Heart right ventricle (tissue), 16 donors: ENCODE measurements at regions not wholly inside any gene's neighbourhood (a gene's known extent, or its start where the extent isn't known, plus 50 kb on each side); places are given as distances from the start of the nearest gene placed in this dataset.

ENCODE experiments used
- ATAC-seq, 8 donors: fragments of 200-7000 bp; cut with Tn5 transposase; one replicate each; pipeline ENCODE4 v1.9.1; 2020; ENCODE audit warnings: mild to moderate bottlenecking in 8 of 8, moderate library complexity in 8 of 8, moderate number of reproducible peaks in 1 of 8
- DNase-seq, 2 donors: peaks; one replicate each; pipeline ENCODE4 v3.0.0-alpha.2; 2020
- H3K27ac ChIP-seq, 10 donors: fragments of 200-600 bp; sonication (generic) in 2 of 10; one replicate each; pipeline versions ENCODE4 v1.5.0 to v1.8.0; 2020 to 2022; ENCODE audit warnings: mild to moderate bottlenecking in 3 of 10
- H3K27me3 ChIP-seq, 7 donors: fragments of 200-600 bp; one replicate each; pipeline ENCODE4 v1.8.0; 2021 to 2022; ENCODE audit warnings: mild to moderate bottlenecking in 2 of 7
- H3K36me3 ChIP-seq, 9 donors: fragments of 200-600 bp; sonication (generic) in 1 of 9; one replicate each; pipeline versions ENCODE4 v1.5.0 to v1.8.0; 2020 to 2022; ENCODE audit warnings: mild to moderate bottlenecking in 2 of 9
- H3K4me1 ChIP-seq, 9 donors: fragments of 200-600 bp; sonication (generic) in 1 of 9; one replicate each; pipeline versions ENCODE4 v1.5.0 to v1.8.0; 2020 to 2022; ENCODE audit warnings: mild to moderate bottlenecking in 4 of 9
- H3K4me3 ChIP-seq, 10 donors: fragments of 200-600 bp; sonication (generic) in 2 of 10; one replicate each; pipeline versions ENCODE4 v1.5.0 to v1.8.0; 2020 to 2022; ENCODE audit warnings: mild to moderate bottlenecking in 7 of 10, moderate library complexity in 2 of 10
- H3K9me3 ChIP-seq, 11 donors: fragments of 200-600 bp in 10 of 11; sonication (generic) in 2 of 11; one replicate each; pipeline versions ENCODE4 v1.5.0 to v1.8.0; 2013 to 2022; ENCODE audit warnings: mild to moderate bottlenecking in 2 of 11, control low read depth in 1 of 11, moderate library complexity in 1 of 11
- WGBS, 2 donors: extraction: QIAGEN DNeasy Blood & Tissue Kit; methylation state at CpG; one replicate each; pipeline ENCODE4 v1.1.7; 2013; ENCODE audit warnings: inconsistent platforms in 1 of 2; 5-methylcytosine and 5-hydroxymethylcytosine counted together
- intact Hi-C, 10 donors: fragments of 100-400 bp; cut with DNase I; formaldehyde crosslinking; loops; one replicate each; pipeline versions ENCODE4 v1.11.1 to v1.14.2; 2022
- TF ChIP-seq, protein P1 (sequence below), 9 donors: fragments of 200-600 bp; sonication (generic) in 2 of 9; IDR thresholded peaks; one replicate each; pipeline versions ENCODE4 v1.5.0 to v1.8.0; 2021 to 2022; ENCODE audit warnings: antibody characterized with exemption in 9 of 9, mild to moderate bottlenecking in 5 of 9, moderate library complexity in 1 of 9
- donor health status: Arrhythmogenic right ventricular cardiomyopathy.
- donor health status: ischemic (EF 13 %, LVEDD 7.1; RV severe dilation, severe dysfunction).
- donor health status: healthy with polysubstance abuse.
- donor health status: DM: no; HTN: yes; CAD: no.
- donor health status: DM: no; HTN: no; CAD: no.
- donor health status: ischemic (EF 25% LVEDD 6.9; RV normal size, moderate dysfunction).
- donor health status: ischemic (EF 25% LVEDD 5.7; RV mildly dilated, moderate dysfunction).
- donor health status: healthy.
- donor health status: DM: yes; HTN: yes; CAD: no.
- donor health status: Ischemic cardiomyopathy.
- donor health status: ischemic (EF 35%, LVEDD 5.7; RV mildly dilated, moderate dysfunction).
- donor health status: nonischemic (EF 11% LVEDD 7.7; RV severe dilation, severe dysfunction).
- donor health status: DM: yes; HTN: yes; CAD: no.
- donor health status: PGD.
- donor health status: ischemic (EF 29% LVEDD 5.4; RV normal size, mild dysfunction).
- donor health status: nonischemic (EF 23%, LVEDD 6.1; RV moderate dilation, normal function).

GRCh38 chr2:192265751-192266150, 71.0 kb upstream of the TMEFF2 start:
- TF ChIP-seq, protein P1, sequence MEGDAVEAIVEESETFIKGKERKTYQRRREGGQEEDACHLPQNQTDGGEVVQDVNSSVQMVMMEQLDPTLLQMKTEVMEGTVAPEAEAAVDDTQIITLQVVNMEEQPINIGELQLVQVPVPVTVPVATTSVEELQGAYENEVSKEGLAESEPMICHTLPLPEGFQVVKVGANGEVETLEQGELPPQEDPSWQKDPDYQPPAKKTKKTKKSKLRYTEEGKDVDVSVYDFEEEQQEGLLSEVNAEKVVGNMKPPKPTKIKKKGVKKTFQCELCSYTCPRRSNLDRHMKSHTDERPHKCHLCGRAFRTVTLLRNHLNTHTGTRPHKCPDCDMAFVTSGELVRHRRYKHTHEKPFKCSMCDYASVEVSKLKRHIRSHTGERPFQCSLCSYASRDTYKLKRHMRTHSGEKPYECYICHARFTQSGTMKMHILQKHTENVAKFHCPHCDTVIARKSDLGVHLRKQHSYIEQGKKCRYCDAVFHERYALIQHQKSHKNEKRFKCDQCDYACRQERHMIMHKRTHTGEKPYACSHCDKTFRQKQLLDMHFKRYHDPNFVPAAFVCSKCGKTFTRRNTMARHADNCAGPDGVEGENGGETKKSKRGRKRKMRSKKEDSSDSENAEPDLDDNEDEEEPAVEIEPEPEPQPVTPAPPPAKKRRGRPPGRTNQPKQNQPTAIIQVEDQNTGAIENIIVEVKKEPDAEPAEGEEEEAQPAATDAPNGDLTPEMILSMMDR (IDR thresholded peaks at IDR 0.05): no peak
- H3K4me3 ChIP-seq: no peak overlapping the region
- no peak for DNase-seq
- intact Hi-C loops: no loop called here
- no peak for ATAC-seq
- no peaks in the 10 kb centered on the region for H3K9me3 ChIP-seq
- no peak overlapping the region for H3K27ac ChIP-seq
- no peaks in the 10 kb centered on the region for H3K36me3 ChIP-seq
- H3K4me1 ChIP-seq: no peaks in the 10 kb centered on the region
- WGBS, 2 donors: 51 to 72% methylated on average over 2 of the region's 2 CpGs
- no peaks in the 10 kb centered on the region for H3K27me3 ChIP-seq

- H3K9me3 ChIP-seq: no peaks in the 10 kb centered on the region
- no peak overlapping the region for H3K4me3 ChIP-seq
- H3K4me1 ChIP-seq: peaks cover 0 to 3% (median 0%) of the 10 kb centered on the region in 9 donors
- H3K27me3 ChIP-seq: no peaks in the 10 kb centered on the region
- no peaks in the 10 kb centered on the region for H3K36me3 ChIP-seq
- TF ChIP-seq, protein P1 (IDR thresholded peaks at IDR 0.05): no peak
- DNase-seq (no peak), ATAC-seq (no peak)
- 79% methylated on average over 3 of the region's 3 CpGs for WGBS, 2 donors
- H3K27ac ChIP-seq: no peak overlapping the region
- intact Hi-C loops: no loop called here
Observed at GRCh38 chr2:192254444-192254843, 59.7 kb upstream of the TMEFF2 start.

- H3K9me3 ChIP-seq: no peaks in the 10 kb centered on the region
- no peak for DNase-seq
- H3K4me3 ChIP-seq: no peak overlapping the region
- H3K27ac ChIP-seq: no peak overlapping the region
- intact Hi-C loops: no loop called here
- WGBS, 2 donors: 62 to 64% methylated on average over 4 of the region's 4 CpGs
- H3K27me3 ChIP-seq: no peaks in the 10 kb centered on the region
- no peak for ATAC-seq
- TF ChIP-seq, protein P1 (IDR thresholded peaks at IDR 0.05): no peak
- H3K4me1 ChIP-seq: peaks cover 0 to 3% (median 0%) of the 10 kb centered on the region in 9 donors
- H3K36me3 ChIP-seq: no peaks in the 10 kb centered on the region
Observed at GRCh38 chr2:192253692-192254091, 59.0 kb upstream of the TMEFF2 start.

- Histone ChIP-seq H3K4me1 (peaks cover 0 to 3% (median 0%) of the 10 kb centered on the region in 9 donors), H3K27me3 (no peaks in the 10 kb centered on the region), H3K4me3 (no peak overlapping the region), H3K27ac (no peak overlapping the region), H3K9me3 (no peaks in the 10 kb centered on the region), H3K36me3 (no peaks in the 10 kb centered on the region)
- TF ChIP-seq, protein P1 (IDR thresholded peaks at IDR 0.05): no peak
- intact Hi-C loops: no loop called here
- DNase-seq (no peak), ATAC-seq (no peak)
Observed at GRCh38 chr2:192250961-192251360, 56.2 kb upstream of the TMEFF2 start.

DNA sequence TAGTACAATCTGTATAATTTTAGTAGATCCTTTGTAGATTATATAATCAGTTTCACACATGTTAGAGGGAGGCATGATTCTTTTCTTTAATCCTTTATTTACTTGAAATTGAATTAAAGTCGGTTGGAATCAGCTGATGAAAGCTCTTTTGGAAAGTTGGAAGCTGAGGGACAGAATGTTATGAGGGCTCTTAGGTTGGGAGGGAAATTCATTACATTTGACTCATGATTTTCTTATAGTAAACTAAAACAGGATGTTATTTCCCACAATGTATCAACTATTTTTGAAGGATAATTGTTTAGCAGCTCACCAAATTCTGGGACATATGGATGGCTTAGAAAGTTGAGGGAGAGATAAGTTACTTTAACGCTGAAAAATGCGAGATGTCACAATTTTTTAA, 52.7 kb upstream of the TMEFF2 start:
- intact Hi-C loops: no loop called here
- Histone ChIP-seq H3K27ac (no peak overlapping the region), H3K27me3 (no peaks in the 10 kb centered on the region), H3K9me3 (no peaks in the 10 kb centered on the region), H3K4me1 (peaks cover 0 to 3% (median 0%) of the 10 kb centered on the region in 9 donors), H3K4me3 (no peak overlapping the region), H3K36me3 (no peaks in the 10 kb centered on the region)
- DNase-seq (no peak), ATAC-seq (no peak)
- 88 to 91% methylated on average over 3 of the region's 3 CpGs for WGBS, 2 donors
- TF ChIP-seq, protein P1 (IDR thresholded peaks at IDR 0.05): no peak
